GM21381 (cell line): ENCODE measurements at regions not wholly inside any gene's neighbourhood (a gene's known extent, or its start where the extent isn't known, plus 50 kb on each side); places are given as distances from the start of the nearest gene placed in this dataset.
"Not testable (repeated sequence)": the region's sequence is repeated elsewhere in the genome, so short reads cannot be mapped to it uniquely, and the experiment has no call there.

ENCODE experiments used
- ATAC-seq: cut with Tn5 transposase; IDR thresholded peaks from one replicate; pipeline ENCODE4 v1.9.1; 2021; ENCODE audit warnings: mild to moderate bottlenecking, moderate library complexity; ENCODE audit not compliant: unreplicated experiment

DNA sequence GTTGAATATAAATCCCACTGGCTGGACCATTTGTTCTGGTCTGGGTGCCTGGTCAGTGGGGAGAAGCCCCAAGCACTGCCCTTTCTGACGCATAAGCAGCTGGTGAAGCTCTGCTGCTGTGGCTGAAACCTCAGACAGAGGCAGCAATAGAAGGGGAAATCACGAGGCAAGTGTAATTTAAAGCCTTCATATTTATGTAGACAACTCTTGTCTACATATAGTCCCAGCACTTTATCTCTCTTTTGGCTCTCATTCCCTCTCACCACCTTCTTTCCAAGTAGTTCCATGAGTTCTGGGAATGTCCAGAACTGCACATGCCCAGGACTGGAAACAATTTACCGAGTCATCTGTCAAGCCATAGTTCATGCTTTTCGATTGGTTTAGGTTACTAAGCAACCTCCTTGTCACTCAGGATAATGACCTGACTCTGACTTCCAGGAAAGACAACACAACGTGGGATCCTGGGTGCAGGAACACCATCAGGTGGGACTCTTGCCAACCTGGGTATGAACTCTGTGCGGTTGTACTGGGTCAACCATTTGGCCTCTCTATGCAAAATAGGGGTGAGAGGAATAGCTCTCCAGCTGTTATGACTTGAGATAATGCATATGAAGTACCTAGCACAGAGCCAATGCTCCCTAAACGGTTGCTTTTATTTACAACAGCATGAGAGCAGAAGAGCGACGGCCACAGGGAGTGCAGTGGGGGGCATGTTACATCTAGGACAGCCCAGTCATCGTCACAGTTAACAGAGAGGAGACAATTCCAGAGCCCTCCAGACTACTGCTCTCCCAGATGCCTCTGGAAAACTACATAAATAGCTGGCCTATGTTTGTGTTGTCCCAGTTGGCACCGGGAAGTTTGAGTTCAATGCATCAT, 321.9 kb downstream of the FOXO1 start:
- no peak for ATAC-seq

GRCh38 chr13:40345149-40345514, 321.3 kb downstream of the FOXO1 start:
- no peak for ATAC-seq

GRCh38 chr13:40345654-40346372, 320.6 kb downstream of the FOXO1 start:
- no peak for ATAC-seq

DNA sequence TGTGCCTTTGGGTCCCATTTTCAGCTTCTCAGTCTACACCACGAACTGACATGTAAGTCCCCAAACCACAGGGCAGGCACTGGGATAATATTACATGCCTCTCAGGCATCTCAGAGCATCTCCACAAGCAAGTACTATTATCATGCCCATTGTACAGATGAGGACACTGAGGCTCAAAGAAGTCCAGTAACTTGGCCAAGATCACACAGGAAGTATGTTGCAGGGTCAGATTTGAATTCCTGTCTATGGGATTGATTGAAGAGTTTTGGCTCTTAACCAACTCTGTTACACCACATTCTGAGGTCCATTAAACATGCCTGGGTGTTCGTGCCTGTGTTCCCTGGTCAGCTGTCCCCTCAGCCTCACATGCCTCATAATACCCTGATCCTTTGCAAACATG, 319.8 kb downstream of the FOXO1 start:
- no peak for ATAC-seq

DNA sequence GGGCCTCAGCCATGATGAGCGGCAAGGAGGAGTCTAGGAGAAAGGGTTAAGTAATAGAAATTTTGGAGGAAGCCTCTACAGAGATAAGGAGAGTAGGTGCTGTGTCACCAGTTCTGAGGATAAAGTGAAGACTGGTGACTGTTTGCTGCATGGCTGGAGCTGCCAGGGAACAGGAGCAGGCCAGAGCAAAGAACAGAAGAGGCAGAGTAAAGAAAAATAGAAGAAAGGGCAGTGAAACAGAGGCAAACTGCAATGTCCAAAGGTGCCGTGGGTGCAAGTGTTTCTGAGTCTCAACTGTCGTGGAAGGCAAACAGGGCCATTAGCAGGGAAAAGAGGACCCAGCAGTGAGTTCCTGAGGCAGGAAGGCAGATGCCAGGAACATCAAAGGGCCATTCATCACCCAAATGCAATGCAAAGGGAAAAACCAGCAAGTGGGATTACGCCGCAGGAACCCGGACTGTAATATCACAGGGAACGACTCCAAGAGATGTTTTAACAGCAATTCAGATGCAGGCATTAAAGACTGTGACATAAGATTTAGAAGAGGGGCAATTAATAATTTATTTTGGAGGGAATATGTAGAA, 318.3 kb downstream of the FOXO1 start:
- ATAC-seq = no peak

GRCh38 chr13:40350283-40350992, 316.0 kb downstream of the FOXO1 start:
- no peak for ATAC-seq

DNA sequence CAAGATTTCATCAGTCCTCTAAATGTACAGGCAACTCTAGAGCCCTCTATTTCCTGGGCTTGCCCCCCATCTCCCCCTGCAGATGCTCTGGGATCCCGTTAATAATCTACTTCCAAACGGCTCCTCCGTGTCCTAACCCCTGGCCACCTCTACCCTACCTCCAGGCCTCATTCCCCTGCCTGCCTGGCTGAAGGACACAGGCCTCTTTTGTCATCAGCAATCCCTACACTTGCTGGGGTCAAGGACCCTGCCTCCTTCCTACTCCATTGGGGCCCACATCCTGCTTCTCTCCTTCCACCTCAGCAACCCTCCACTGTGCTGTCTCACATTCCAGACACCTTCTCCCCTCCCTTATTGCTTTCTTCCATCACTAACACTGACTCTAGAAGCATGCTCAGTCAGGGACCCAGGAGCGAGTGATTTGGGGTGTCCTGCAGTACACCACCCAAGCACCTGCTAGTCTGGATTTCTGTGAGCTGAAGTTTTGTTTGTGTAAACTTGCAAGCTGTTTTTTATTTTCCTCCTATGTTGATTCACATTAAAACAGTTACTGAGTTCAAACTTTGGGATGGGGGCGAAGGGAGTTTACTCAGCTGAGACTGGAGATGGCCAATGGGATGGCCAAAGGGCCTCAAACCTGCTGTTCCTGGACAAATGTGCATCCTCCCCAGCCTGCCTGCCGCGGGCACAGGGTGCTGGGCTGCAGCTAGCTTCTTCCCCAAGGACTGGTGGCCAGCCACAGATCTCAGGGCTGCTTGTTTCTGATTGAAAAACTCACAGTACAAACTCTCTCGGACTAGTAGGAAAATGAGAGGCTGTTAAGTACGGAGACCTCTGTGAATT, 314.7 kb downstream of the FOXO1 start:
- ATAC-seq = no peak

- no peak for ATAC-seq
Observed at GRCh38 chr13:40352380-40352778, 314.1 kb downstream of the FOXO1 start.

- ATAC-seq = no peak
Observed at GRCh38 chr13:40352802-40353562, 313.5 kb downstream of the FOXO1 start.

GRCh38 chr13:40355126-40355724, 311.2 kb downstream of the FOXO1 start:
- ATAC-seq = no peak

DNA sequence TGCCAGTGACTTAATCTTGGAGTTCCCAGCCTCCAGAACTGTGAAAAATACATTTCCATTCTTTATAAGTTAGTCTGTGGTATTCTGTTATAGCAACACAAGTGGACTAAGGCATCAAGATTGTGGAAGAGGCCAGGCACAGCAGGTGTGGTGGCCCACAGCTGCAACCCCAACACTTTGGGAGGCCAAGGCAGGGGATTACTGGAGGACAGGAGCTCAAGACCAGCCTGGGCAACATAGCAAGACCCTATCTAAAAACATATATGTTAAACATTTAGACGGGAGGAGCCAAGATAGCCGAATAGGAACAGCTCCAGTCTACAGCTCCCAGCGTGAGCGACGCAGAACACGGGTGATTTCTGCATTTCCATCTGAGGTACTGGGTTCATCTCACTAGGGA, 310.4 kb downstream of the FOXO1 start:
- no peak for ATAC-seq

GRCh38 chr13:40356458-40356857, 310.0 kb downstream of the FOXO1 start:
- not testable (repeated sequence) for ATAC-seq

- ATAC-seq = no peak
Observed at GRCh38 chr13:40362502-40362901, 303.9 kb downstream of the FOXO1 start.

DNA sequence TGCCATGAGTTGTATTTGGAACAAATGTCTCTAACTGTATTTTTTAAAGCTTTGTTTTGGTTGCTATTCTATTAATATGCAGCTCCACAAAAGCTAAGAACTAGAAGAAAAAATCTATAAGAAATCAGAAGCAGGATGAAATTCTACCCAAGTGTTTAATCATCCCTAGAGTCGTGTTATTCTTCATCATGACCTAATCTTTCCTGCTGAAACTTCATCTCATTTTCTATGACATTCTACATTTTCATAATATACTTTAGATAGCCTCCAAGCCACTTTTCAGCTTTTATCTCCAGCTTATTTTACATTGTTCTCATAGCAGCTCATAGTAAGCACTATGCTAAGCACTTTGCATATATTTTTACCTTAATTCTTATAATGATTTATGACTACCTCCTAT, 302.8 kb downstream of the FOXO1 start:
- no peak for ATAC-seq

GRCh38 chr13:40366119-40366518, 300.3 kb downstream of the FOXO1 start:
- no peak for ATAC-seq

GRCh38 chr13:40368127-40368891, 298.1 kb downstream of the FOXO1 start:
- no peak for ATAC-seq

DNA sequence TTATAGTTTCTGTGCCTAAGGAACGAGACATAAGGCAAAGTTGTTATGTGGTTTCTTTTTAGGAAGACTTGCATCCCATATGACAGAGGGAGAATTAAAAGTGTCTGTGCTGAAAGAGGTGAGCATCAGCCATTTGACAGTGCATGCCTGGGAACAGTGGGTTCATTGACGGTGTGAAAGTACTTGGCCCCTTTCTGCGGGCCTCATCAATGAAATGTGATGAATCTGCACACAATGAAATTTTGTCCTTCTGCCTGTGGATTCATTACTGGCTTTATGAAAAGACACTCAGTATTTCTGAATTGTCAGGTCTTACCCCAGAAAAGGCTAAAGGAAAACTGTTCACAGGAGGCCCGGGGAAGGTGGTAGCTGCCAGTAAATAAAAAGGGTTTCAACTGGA, 295.8 kb downstream of the FOXO1 start:
- no peak for ATAC-seq

DNA sequence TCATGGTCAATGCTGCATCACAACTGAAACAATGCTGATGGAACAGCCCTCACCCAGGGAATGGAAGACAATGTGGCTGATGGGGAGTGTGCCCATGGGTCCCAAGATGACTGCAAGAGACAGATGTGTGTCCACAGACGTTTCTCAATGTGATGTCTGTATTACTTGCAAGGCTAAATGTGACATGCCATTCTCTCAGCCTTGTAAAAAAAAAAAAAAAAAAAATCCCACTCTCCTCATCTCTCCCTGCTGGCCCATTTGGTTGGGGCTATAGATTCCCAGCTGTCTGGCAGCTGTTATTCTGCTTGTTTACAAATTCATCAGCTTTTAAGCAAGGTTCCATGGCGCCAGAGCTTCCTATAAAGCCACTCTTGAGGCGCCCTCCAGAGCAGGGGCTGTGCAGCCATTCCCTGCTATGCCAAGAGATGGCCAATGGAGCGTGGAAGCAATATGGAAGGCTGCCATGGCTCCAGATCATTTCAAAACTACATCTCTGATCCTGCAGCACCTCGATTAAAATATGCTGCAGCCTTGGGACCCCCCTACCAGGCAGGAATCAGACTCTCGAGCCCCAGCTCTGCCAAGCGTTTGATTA, 294.8 kb downstream of the FOXO1 start:
- no peak for ATAC-seq
